Mucosa of stomach (tissue), 1 donor: ENCODE measurements at regions not wholly inside any gene's neighbourhood (a gene's known extent, or its start where the extent isn't known, plus 50 kb on each side); places are given as distances from the start of the nearest gene placed in this dataset.

Source experiments
- H3K27me3 ChIP-seq: one replicate; pipeline ENCODE4 v1.7.0; 2013; ENCODE audit warnings: mild to moderate bottlenecking, low read length; ENCODE audit not compliant: control insufficient read depth, insufficient read depth
- H3K36me3 ChIP-seq: one replicate; pipeline ENCODE4 v1.7.0; 2013; ENCODE audit warnings: low read length; ENCODE audit not compliant: control insufficient read depth, insufficient read depth
- H3K4me1 ChIP-seq: one replicate; pipeline ENCODE4 v1.7.0; 2013; ENCODE audit warnings: mild to moderate bottlenecking, low read length; ENCODE audit not compliant: control insufficient read depth, insufficient read depth
- H3K4me3 ChIP-seq: one replicate; pipeline ENCODE4 v1.7.0; 2013; ENCODE audit warnings: low read length
- H3K9ac ChIP-seq: one replicate; pipeline ENCODE4 v1.7.0; 2013; ENCODE audit warnings: mild to moderate bottlenecking, low read length, moderate library complexity
- H3K9me3 ChIP-seq: one replicate; pipeline ENCODE4 v1.7.0; 2013; ENCODE audit warnings: mild to moderate bottlenecking, low read length, moderate library complexity; ENCODE audit not compliant: control insufficient read depth
- donor health status: Pancreatic carcinoma.

- Histone ChIP-seq H3K4me1 (peaks cover 4% of the 10 kb centered on the region), H3K27me3 (no peaks in the 10 kb centered on the region), H3K4me3 (no peak overlapping the region), H3K9ac (no peak overlapping the region), H3K36me3 (no peaks in the 10 kb centered on the region), H3K9me3 (no peaks in the 10 kb centered on the region)
Observed at GRCh38 chr18:61694236-61694635, 198.6 kb downstream of the RNF152 start.

- H3K9ac ChIP-seq: no peak overlapping the region
- H3K4me3 ChIP-seq: no peak overlapping the region
- H3K9me3 ChIP-seq: no peaks in the 10 kb centered on the region
- peaks cover 4% of the 10 kb centered on the region for H3K4me1 ChIP-seq
- H3K36me3 ChIP-seq: no peaks in the 10 kb centered on the region
- H3K27me3 ChIP-seq: no peaks in the 10 kb centered on the region
Observed at GRCh38 chr18:61690418-61691138, 202.2 kb downstream of the RNF152 start.

GRCh38 chr18:61687317-61687716 is 205.5 kb downstream of the RNF152 start:
- Histone ChIP-seq H3K27me3 (no peaks in the 10 kb centered on the region), H3K4me3 (no peak overlapping the region), H3K36me3 (no peaks in the 10 kb centered on the region), H3K9ac (no peak overlapping the region), H3K9me3 (no peaks in the 10 kb centered on the region), H3K4me1 (peaks cover 4% of the 10 kb centered on the region)

GRCh38 chr18:61683856-61684255 is 209.0 kb downstream of the RNF152 start:
- Histone ChIP-seq H3K36me3 (no peaks in the 10 kb centered on the region), H3K4me1 (no peaks in the 10 kb centered on the region), H3K27me3 (no peaks in the 10 kb centered on the region), H3K9ac (no peak overlapping the region), H3K4me3 (no peak overlapping the region), H3K9me3 (no peaks in the 10 kb centered on the region)

- Histone ChIP-seq H3K4me1 (no peaks in the 10 kb centered on the region), H3K9ac (no peak overlapping the region), H3K27me3 (no peaks in the 10 kb centered on the region), H3K4me3 (no peak overlapping the region), H3K36me3 (no peaks in the 10 kb centered on the region), H3K9me3 (no peaks in the 10 kb centered on the region)
Observed at GRCh38 chr18:61681065-61681464, 211.7 kb downstream of the RNF152 start.

- no peak overlapping the region for H3K4me3 ChIP-seq
Observed at GRCh38 chr18:61679836-61680235, 213.0 kb downstream of the RNF152 start.

GRCh38 chr18:61677435-61677970 is 215.3 kb downstream of the RNF152 start:
- no peak overlapping the region for H3K9ac ChIP-seq
- H3K9me3 ChIP-seq: no peaks in the 10 kb centered on the region
- H3K27me3 ChIP-seq: no peaks in the 10 kb centered on the region
- H3K36me3 ChIP-seq: no peaks in the 10 kb centered on the region
- H3K4me1 ChIP-seq: no peaks in the 10 kb centered on the region
- no peak overlapping the region for H3K4me3 ChIP-seq

More at GRCh38 chr18:61679836-61680235, 213.0 kb downstream of the RNF152 start:
- no peaks in the 10 kb centered on the region for H3K36me3 ChIP-seq
- no peak overlapping the region for H3K9ac ChIP-seq
- H3K27me3 ChIP-seq: no peaks in the 10 kb centered on the region
- no peaks in the 10 kb centered on the region for H3K9me3 ChIP-seq
- H3K4me1 ChIP-seq: no peaks in the 10 kb centered on the region

GRCh38 chr18:61676773-61677434 is 215.9 kb downstream of the RNF152 start:
- Histone ChIP-seq H3K4me3 (no peak overlapping the region), H3K4me1 (no peaks in the 10 kb centered on the region)

GRCh38 chr18:61669320-61669719 is 223.5 kb downstream of the RNF152 start:
- no peak overlapping the region for H3K9ac ChIP-seq
- peaks cover 7% of the 10 kb centered on the region for H3K4me1 ChIP-seq
- H3K36me3 ChIP-seq: no peaks in the 10 kb centered on the region
- no peak overlapping the region for H3K4me3 ChIP-seq
- no peaks in the 10 kb centered on the region for H3K27me3 ChIP-seq
- no peaks in the 10 kb centered on the region for H3K9me3 ChIP-seq

More at GRCh38 chr18:61676773-61677434, 215.9 kb downstream of the RNF152 start:
- no peak overlapping the region for H3K9ac ChIP-seq
- no peaks in the 10 kb centered on the region for H3K9me3 ChIP-seq
- H3K36me3 ChIP-seq: no peaks in the 10 kb centered on the region
- no peaks in the 10 kb centered on the region for H3K27me3 ChIP-seq

- Histone ChIP-seq H3K9ac (no peak overlapping the region), H3K4me1 (peaks cover 8% of the 10 kb centered on the region), H3K4me3 (no peak overlapping the region), H3K9me3 (no peaks in the 10 kb centered on the region), H3K36me3 (no peaks in the 10 kb centered on the region), H3K27me3 (no peaks in the 10 kb centered on the region)
Observed at GRCh38 chr18:61666876-61667590, 225.8 kb downstream of the RNF152 start.

- H3K27me3 ChIP-seq: no peaks in the 10 kb centered on the region
- H3K9ac ChIP-seq: no peak overlapping the region
- H3K4me1 ChIP-seq: peaks cover 8% of the 10 kb centered on the region
- H3K9me3 ChIP-seq: no peaks in the 10 kb centered on the region
- H3K36me3 ChIP-seq: no peaks in the 10 kb centered on the region
- no peak overlapping the region for H3K4me3 ChIP-seq
Observed at GRCh38 chr18:61664419-61665084, 228.3 kb downstream of the RNF152 start.
